HT-29 (cell line): ENCODE measurements at regions not wholly inside any gene's neighbourhood (a gene's known extent, or its start where the extent isn't known, plus 50 kb on each side); places are given as distances from the start of the nearest gene placed in this dataset.
"Not testable (repeated sequence)": the region's sequence is repeated elsewhere in the genome, so short reads cannot be mapped to it uniquely, and the experiment has no call there.

Source experiments
- DNase-seq: peaks from one replicate; pipeline ENCODE4 v3.0.0-alpha.2; 2015; ENCODE audit warnings: low spot score

DNA sequence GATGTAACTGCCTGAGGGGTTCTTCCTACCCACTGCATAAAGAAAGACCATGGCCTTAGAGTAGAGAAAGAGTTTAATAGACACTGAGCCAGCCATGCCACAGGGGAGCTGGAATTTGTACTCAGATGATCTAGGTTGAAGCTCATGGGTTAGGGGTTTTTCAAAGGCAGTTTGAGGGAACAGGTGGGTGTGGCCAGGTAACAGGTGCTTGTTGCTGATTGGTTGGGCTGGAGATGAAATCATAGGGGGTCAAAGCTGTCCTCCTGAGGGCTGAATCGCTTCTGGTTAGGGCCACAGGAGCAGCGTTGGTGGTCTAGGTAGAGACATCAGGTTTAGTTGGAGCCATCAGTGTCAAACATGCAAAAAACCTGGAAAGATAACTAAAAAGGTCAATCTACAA is 59.2 kb upstream of the CSNK1A1L start:
- no peak for DNase-seq

DNA sequence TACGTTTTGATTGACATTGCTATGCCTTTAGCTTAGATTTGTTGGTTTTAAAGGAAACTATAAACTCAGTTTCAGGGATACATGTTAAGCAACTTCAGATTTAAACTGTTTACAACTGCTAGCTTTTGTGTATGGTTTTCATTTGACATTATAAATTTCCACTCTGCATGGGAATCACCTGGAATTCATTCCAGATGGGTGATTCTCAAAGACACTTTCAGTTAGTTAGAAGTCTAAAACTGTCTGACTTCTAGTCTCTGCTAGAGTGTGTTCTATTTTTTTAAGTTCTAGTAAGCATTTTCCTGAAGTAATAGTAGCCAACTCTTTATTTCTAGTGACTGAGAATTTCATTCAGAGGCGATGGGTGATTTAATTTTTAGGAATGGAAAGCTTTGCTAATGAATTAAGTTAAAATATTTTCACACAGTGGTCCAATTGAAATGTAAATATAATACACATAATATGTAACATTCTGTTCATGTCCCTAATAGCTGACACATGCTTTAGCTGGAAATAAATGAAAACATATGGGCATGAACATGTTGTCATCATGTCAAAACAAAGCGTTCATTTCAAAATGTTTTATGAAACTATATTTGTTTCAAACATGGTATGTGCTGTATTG is 58.3 kb upstream of the CSNK1A1L start:
- DNase-seq = no peak

DNA sequence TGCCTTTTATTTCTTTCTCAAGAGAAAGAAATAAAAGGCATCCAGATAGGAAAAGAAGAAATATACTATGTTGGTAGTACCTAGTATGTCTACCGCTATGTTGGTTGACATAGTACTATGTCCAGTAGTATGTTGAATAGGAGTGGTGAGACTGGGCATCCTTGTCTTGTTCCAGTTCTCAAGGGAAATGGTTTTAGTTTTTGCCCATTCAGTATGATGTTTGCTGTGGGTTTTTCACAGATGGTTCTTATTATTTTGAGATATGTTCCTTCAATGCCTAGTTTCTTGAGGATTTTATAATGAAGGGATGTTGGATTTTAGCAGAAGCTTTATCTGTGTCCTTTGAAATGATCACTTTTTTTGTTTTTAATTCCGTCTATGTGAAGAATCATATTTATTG is 53.0 kb upstream of the CSNK1A1L start:
- no peak for DNase-seq

DNA sequence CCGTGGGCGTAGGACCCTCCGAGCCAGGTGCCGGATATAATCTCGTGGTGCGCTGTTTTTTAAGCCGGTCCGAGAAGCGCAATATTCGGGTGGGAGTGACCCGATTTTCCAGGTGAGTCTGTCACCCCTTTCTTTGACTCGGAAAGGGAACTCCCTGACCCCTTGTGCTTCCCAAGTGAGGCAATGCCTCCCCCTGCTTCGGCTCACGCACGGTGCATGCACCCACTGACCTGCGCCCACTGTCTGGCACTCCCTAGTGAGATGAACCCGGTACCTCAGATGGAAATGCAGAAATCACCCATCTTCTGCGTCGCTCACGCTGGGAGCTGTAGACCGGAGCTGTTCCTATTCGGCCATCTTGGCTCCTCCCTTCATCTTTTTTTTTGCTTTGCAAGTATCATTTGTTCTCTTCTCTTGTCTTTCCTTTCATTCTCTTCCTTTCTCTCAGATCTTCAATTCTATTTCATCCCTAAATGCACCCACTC is 50.2 kb upstream of the CSNK1A1L start:
- DNase-seq = not testable (repeated sequence)
